ENCODE measurements at regions not wholly inside any gene's neighbourhood (a gene's known extent, or its start where the extent isn't known, plus 50 kb on each side); places are given as distances from the start of the nearest gene placed in this dataset.
"Not testable (repeated sequence)": the region's sequence is repeated elsewhere in the genome, so short reads cannot be mapped to it uniquely, and the experiment has no call there.

DNA sequence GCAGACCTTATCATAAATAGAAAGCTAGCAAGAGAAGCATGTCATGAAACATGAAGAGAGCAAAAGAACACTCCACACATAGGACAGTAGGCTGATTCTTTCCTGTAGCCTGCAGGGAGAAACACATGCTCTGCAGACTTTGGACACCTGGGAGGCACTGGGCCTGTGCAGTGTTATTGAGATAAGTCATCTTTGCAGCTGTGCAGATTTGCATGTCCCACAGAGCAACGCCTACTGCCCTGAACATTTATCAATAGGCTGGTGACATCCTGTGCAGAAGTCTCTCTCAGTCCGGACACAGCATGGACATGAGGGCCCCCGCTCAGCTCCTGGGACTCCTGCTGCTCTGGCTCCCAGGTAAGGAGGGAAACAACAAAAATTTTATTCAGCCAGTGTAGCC lies 1277.1 kb downstream of the RPIA start:
- not testable (repeated sequence) for H3K27me3 ChIP-seq (ENCODE audit: control insufficient read depth in 3 of 3, insufficient read depth in 3 of 3, low read length in 3 of 3); H3K4me1 ChIP-seq (ENCODE audit: control insufficient read depth in 3 of 3, insufficient read depth in 2 of 3, low read depth in 1 of 3, low read length in 2 of 3); H3K4me3 ChIP-seq (ENCODE audit: low read depth in 1 of 3, low read length in 3 of 3); H3K27ac ChIP-seq (ENCODE audit: low read depth in 1 of 3, low read length in 2 of 3); H3K9me3 ChIP-seq (ENCODE audit: control insufficient read depth in 2 of 2, insufficient read depth in 1 of 2, low read depth in 1 of 2, low read length in 1 of 2); FAIRE-seq; H3K36me3 ChIP-seq (ENCODE audit: control insufficient read depth in 3 of 3, insufficient read depth in 2 of 3, low read depth in 1 of 3, low read length in 3 of 3)
- WGBS, 3 donors, result 22 to 28% (median 24%) methylated on average over 3 of the region's 3 CpGs
- peak in 1 of 2 donors; percentile 4 for DNase-seq

DNA sequence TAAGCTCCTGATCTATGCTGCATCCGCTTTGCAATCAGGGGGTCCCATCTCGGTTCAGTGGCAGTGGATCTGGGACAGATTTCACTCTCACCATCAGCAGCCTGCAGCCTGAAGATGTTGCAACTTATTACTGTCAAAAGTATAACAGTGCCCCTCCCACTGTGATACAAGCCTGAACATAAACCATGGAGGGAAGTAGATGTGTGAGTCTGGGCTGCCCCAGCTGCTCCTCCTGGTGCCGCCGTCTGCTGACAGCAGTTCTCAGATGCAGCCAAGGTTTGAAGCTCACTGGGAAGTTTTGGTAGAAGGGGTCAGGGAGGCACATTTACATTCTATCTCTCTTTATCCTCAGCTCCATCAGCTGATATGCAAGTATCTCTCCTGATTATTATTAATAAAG lies 1277.7 kb downstream of the RPIA start:
- 54 to 62% (median 57%) methylated on average over 4 of the region's 4 CpGs for WGBS, 3 donors
- DNase-seq; H3K4me1 ChIP-seq (ENCODE audit: control insufficient read depth in 3 of 3, insufficient read depth in 2 of 3, low read depth in 1 of 3, low read length in 2 of 3); H3K9me3 ChIP-seq (ENCODE audit: control insufficient read depth in 2 of 2, insufficient read depth in 1 of 2, low read depth in 1 of 2, low read length in 1 of 2); H3K36me3 ChIP-seq (ENCODE audit: control insufficient read depth in 3 of 3, insufficient read depth in 2 of 3, low read depth in 1 of 3, low read length in 3 of 3); H3K4me3 ChIP-seq (ENCODE audit: low read depth in 1 of 3, low read length in 3 of 3); FAIRE-seq; H3K27ac ChIP-seq (ENCODE audit: low read depth in 1 of 3, low read length in 2 of 3); H3K27me3 ChIP-seq (ENCODE audit: control insufficient read depth in 3 of 3, insufficient read depth in 3 of 3, low read length in 3 of 3): not testable (repeated sequence)

DNA sequence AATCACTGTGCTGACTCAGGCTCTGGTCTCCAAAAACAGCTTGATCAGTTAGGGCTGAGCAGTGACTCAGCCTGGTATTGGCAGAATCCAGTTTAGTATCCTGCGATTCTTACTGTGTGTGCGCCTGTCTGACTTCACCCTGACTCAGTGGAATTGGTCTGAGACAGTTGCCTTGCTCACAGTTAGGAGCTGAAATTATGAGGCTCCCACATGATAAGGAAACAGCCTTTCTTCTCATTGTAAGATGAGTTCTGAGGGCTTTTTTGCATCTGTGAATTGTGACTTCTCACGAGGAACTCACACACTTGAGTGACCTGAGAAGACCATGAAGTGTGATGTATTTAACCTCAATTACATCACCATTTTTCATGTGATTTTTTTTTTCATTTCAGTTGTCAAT lies 1282.4 kb downstream of the RPIA start:
- H3K9me3 ChIP-seq (ENCODE audit: control insufficient read depth in 2 of 2, insufficient read depth in 1 of 2, low read depth in 1 of 2, low read length in 1 of 2); H3K27ac ChIP-seq (ENCODE audit: low read depth in 1 of 3, low read length in 2 of 3); DNase-seq; FAIRE-seq; H3K4me1 ChIP-seq (ENCODE audit: control insufficient read depth in 3 of 3, insufficient read depth in 2 of 3, low read depth in 1 of 3, low read length in 2 of 3); H3K36me3 ChIP-seq (ENCODE audit: control insufficient read depth in 3 of 3, insufficient read depth in 2 of 3, low read depth in 1 of 3, low read length in 3 of 3); H3K4me3 ChIP-seq (ENCODE audit: low read depth in 1 of 3, low read length in 3 of 3); H3K27me3 ChIP-seq (ENCODE audit: control insufficient read depth in 3 of 3, insufficient read depth in 3 of 3, low read length in 3 of 3): not testable (repeated sequence)
- WGBS, 3 donors, result 75 to 87% (median 77%) methylated on average over 3 of the region's 3 CpGs

DNA sequence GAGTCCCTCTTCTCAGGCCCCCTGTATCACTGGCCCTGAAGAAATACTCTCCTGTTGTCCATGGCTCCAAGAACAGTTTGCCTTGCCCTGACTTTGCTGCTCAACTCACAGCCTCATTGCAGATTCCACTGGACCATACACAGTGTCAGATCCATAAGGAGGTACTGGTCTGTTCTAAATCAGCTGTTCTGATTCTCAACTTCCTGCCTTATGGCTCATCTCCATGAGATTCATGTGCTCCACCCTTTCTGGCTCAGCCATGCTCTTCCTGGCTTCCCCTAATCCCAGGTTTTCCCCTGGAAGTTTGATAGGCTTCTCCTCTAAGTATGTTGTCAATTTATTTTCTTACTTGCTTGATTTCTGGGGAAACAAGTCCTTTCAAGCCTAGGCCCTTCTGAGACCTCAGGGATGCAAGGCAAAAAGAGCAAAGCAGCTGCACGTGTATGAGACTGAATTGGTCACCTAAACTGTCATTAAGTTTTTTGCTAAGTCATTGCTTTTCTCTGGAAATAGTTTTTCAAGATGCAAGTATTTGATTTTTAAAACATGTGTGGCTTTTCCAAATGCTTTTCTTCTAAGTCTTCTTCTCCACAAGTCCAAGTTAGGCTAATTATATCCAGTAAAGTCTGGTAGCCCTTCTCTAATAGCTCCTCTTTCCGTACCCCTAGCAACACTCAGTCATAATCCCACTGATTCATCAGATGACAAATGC lies 1288.5 kb downstream of the RPIA start:
- not testable (repeated sequence) for H3K27ac ChIP-seq (ENCODE audit: low read depth in 1 of 3, low read length in 2 of 3); H3K4me3 ChIP-seq (ENCODE audit: low read depth in 1 of 3, low read length in 3 of 3); H3K4me1 ChIP-seq (ENCODE audit: control insufficient read depth in 3 of 3, insufficient read depth in 2 of 3, low read depth in 1 of 3, low read length in 2 of 3); DNase-seq; FAIRE-seq; H3K36me3 ChIP-seq (ENCODE audit: control insufficient read depth in 3 of 3, insufficient read depth in 2 of 3, low read depth in 1 of 3, low read length in 3 of 3); H3K27me3 ChIP-seq (ENCODE audit: control insufficient read depth in 3 of 3, insufficient read depth in 3 of 3, low read length in 3 of 3); H3K9me3 ChIP-seq (ENCODE audit: control insufficient read depth in 2 of 2, insufficient read depth in 1 of 2, low read depth in 1 of 2, low read length in 1 of 2)
- 62 to 65% (median 63%) methylated on average over 2 of the region's 2 CpGs for WGBS, 3 donors

DNA sequence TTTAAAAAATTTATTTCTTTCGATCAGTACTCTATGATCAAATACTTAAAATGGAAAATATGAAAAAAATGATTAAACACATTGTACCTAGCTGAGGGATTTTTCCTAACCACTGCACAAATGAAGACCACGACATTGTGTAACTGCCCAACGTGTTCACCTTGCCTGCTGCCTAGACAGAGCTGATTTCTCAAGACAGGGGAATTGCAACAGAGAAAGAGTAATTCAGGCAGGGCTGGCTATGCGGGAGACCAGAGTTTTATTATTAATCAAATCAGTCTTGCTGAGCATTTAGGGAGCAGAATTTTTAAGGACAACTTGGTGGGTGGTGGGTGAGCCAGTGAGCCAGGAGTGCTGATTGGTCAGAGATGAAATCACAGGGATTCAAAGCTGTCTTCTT lies 1290.8 kb downstream of the RPIA start:
- not testable (repeated sequence) for H3K9me3 ChIP-seq (ENCODE audit: control insufficient read depth in 2 of 2, insufficient read depth in 1 of 2, low read depth in 1 of 2, low read length in 1 of 2); H3K4me3 ChIP-seq (ENCODE audit: low read depth in 1 of 3, low read length in 3 of 3); H3K27me3 ChIP-seq (ENCODE audit: control insufficient read depth in 3 of 3, insufficient read depth in 3 of 3, low read length in 3 of 3); H3K36me3 ChIP-seq (ENCODE audit: control insufficient read depth in 3 of 3, insufficient read depth in 2 of 3, low read depth in 1 of 3, low read length in 3 of 3); DNase-seq; FAIRE-seq; H3K4me1 ChIP-seq (ENCODE audit: control insufficient read depth in 3 of 3, insufficient read depth in 2 of 3, low read depth in 1 of 3, low read length in 2 of 3); H3K27ac ChIP-seq (ENCODE audit: low read depth in 1 of 3, low read length in 2 of 3)
- WGBS, 3 donors, result 61 to 65% (median 63%) methylated on average over 4 of the region's 4 CpGs

DNA sequence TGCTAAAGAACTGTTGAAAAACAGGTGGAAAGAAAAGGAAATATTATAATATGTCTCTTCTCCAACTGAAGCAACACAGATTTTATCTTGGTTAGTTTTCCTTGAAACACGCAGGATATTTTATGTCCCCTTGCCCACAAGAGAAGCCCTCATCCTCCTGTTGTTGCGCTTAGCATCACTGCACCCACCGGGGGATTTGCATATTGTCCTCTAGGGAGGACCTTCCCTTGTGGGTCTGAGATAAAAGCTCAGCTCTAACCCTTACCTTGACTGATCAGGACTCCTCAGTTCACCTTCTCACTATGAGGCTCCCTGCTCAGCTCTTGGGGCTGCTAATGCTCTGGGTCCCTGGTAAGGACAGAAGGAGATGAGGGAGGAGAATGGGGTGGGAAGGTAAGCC lies 1294.2 kb downstream of the RPIA start:
- FAIRE-seq; DNase-seq; H3K9me3 ChIP-seq (ENCODE audit: control insufficient read depth in 2 of 2, insufficient read depth in 1 of 2, low read depth in 1 of 2, low read length in 1 of 2); H3K27ac ChIP-seq (ENCODE audit: low read depth in 1 of 3, low read length in 2 of 3); H3K36me3 ChIP-seq (ENCODE audit: control insufficient read depth in 3 of 3, insufficient read depth in 2 of 3, low read depth in 1 of 3, low read length in 3 of 3); H3K4me1 ChIP-seq (ENCODE audit: control insufficient read depth in 3 of 3, insufficient read depth in 2 of 3, low read depth in 1 of 3, low read length in 2 of 3); H3K4me3 ChIP-seq (ENCODE audit: low read depth in 1 of 3, low read length in 3 of 3); H3K27me3 ChIP-seq (ENCODE audit: control insufficient read depth in 3 of 3, insufficient read depth in 3 of 3, low read length in 3 of 3): not testable (repeated sequence)
- no CpG with 5 or more reads among the region's 3 CpGs for WGBS, 3 donors

DNA sequence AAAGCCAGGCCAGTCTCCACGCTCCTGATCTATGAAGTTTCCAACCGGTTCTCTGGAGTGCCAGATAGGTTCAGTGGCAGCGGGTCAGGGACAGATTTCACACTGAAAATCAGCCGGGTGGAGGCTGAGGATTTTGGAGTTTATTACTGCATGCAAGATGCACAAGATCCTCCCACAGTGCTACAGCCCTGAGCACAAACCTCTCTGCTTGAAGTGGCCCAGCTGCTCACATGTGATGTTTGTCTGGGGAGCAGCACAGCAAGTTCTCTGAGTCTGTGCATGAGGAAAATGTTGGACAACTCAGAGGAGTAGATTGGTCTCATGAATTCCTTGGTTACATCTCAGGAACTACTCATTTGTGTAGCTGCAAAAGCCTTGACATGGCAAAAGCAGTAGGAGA lies 1295.1 kb downstream of the RPIA start:
- H3K9me3 ChIP-seq (ENCODE audit: control insufficient read depth in 2 of 2, insufficient read depth in 1 of 2, low read depth in 1 of 2, low read length in 1 of 2); DNase-seq; H3K36me3 ChIP-seq (ENCODE audit: control insufficient read depth in 3 of 3, insufficient read depth in 2 of 3, low read depth in 1 of 3, low read length in 3 of 3); H3K4me1 ChIP-seq (ENCODE audit: control insufficient read depth in 3 of 3, insufficient read depth in 2 of 3, low read depth in 1 of 3, low read length in 2 of 3); H3K27ac ChIP-seq (ENCODE audit: low read depth in 1 of 3, low read length in 2 of 3); FAIRE-seq; H3K4me3 ChIP-seq (ENCODE audit: low read depth in 1 of 3, low read length in 3 of 3); H3K27me3 ChIP-seq (ENCODE audit: control insufficient read depth in 3 of 3, insufficient read depth in 3 of 3, low read length in 3 of 3): not testable (repeated sequence)
- 73 to 79% (median 77%) methylated on average over 4 of the region's 4 CpGs for WGBS, 3 donors

DNA sequence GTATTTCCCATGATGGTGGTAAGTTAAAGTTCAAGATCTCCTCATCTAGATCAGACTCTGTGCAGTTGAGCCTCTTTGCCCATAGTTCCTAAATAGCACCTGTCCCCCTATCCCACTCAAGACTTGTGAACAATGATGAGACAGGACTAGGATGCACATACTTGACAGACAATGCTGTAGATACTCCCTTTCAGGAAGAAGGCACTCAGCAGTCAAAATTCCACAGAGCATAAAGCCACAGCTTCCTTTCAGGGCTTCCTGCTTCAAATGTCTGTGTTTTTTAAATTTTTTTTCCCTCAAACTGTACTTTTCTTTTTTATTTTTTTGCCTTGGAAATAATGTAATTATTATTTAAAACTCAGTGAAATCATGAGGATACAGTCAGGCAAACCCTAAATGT lies 1305.3 kb downstream of the RPIA start:
- DNase-seq; H3K9me3 ChIP-seq (ENCODE audit: control insufficient read depth in 2 of 2, insufficient read depth in 1 of 2, low read depth in 1 of 2, low read length in 1 of 2); H3K4me1 ChIP-seq (ENCODE audit: control insufficient read depth in 3 of 3, insufficient read depth in 2 of 3, low read depth in 1 of 3, low read length in 2 of 3); FAIRE-seq; H3K27ac ChIP-seq (ENCODE audit: low read depth in 1 of 3, low read length in 2 of 3); H3K36me3 ChIP-seq (ENCODE audit: control insufficient read depth in 3 of 3, insufficient read depth in 2 of 3, low read depth in 1 of 3, low read length in 3 of 3); H3K4me3 ChIP-seq (ENCODE audit: low read depth in 1 of 3, low read length in 3 of 3); H3K27me3 ChIP-seq (ENCODE audit: control insufficient read depth in 3 of 3, insufficient read depth in 3 of 3, low read length in 3 of 3): not testable (repeated sequence)

DNA sequence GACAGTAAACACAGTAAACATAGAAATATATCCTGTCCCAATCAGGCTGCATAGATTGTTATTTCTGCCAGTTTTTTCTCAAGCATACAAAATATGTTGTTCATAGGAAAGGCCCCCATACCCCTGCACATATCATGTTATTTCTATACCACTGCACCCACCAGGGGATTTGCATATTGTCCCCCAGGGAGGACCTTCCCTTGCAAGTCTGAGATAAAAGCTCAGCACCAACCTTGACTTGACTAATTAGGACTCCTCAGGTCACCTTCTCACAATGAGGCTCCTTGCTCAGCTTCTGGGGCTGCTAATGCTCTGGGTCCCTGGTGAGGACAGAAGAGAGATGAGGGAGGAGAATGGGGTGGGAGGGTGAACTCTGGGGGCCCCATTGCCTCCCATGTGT lies 1313.1 kb downstream of the RPIA start:
- H3K27ac ChIP-seq (ENCODE audit: low read depth in 1 of 3, low read length in 2 of 3); H3K4me1 ChIP-seq (ENCODE audit: control insufficient read depth in 3 of 3, insufficient read depth in 2 of 3, low read depth in 1 of 3, low read length in 2 of 3); H3K36me3 ChIP-seq (ENCODE audit: control insufficient read depth in 3 of 3, insufficient read depth in 2 of 3, low read depth in 1 of 3, low read length in 3 of 3); DNase-seq; H3K27me3 ChIP-seq (ENCODE audit: control insufficient read depth in 3 of 3, insufficient read depth in 3 of 3, low read length in 3 of 3); FAIRE-seq; H3K9me3 ChIP-seq (ENCODE audit: control insufficient read depth in 2 of 2, insufficient read depth in 1 of 2, low read depth in 1 of 2, low read length in 1 of 2); H3K4me3 ChIP-seq (ENCODE audit: low read depth in 1 of 3, low read length in 3 of 3): not testable (repeated sequence)
